Activated T-helper 2 cell treated with anti-CD3 and anti-CD28 coated beads, Interferon-gamma antibody, Interleukin-2, Interleukin-4, amounts not matched to agents 10 μg/mL and 5 μg/mL and 100 μg/mL, durations not matched to agents 14 hours and 24 hours and 36 hours (primary cell): ENCODE measurements at regions not wholly inside any gene's neighbourhood (a gene's known extent, or its start where the extent isn't known, plus 50 kb on each side); places are given as distances from the start of the nearest gene placed in this dataset.

ENCODE experiments used
- DNase-seq: peaks from one replicate; pipeline ENCODE4 v3.0.0; 2021; ENCODE audit warnings: low spot score
- H3K27ac Mint-ChIP-seq: one replicate; pipeline ENCODE4 v1.8.0; 2021; ENCODE audit warnings: mixed read lengths
- H3K27me3 Mint-ChIP-seq: one replicate; pipeline ENCODE4 v1.8.0; 2021; ENCODE audit warnings: low read depth, mixed read lengths
- H3K36me3 Mint-ChIP-seq: one replicate; pipeline ENCODE4 v1.8.0; 2021; ENCODE audit warnings: low read depth, mixed read lengths
- H3K4me1 Mint-ChIP-seq: one replicate; pipeline ENCODE4 v1.8.0; 2021; ENCODE audit warnings: low read depth, mixed read lengths
- H3K4me3 Mint-ChIP-seq: one replicate; pipeline ENCODE4 v1.8.0; 2021; ENCODE audit warnings: low read depth, mild to moderate bottlenecking, moderate library complexity, mixed read lengths
- H3K9me3 Mint-ChIP-seq: one replicate; pipeline ENCODE4 v1.8.0; 2021; ENCODE audit warnings: mixed read lengths
- intact Hi-C: fragments of 100-400 bp; cut with micrococcal nuclease; formaldehyde crosslinking; loops from one replicate; pipeline ENCODE4 v1.15.1; 2023

- intact Hi-C loops = no loop called here
- H3K36me3 Mint-ChIP-seq = no peaks in the 10 kb centered on the region
- no peaks in the 10 kb centered on the region for H3K27me3 Mint-ChIP-seq
- H3K27ac Mint-ChIP-seq = no peak overlapping the region
- no peak for DNase-seq
- H3K4me1 Mint-ChIP-seq = no peaks in the 10 kb centered on the region
- H3K9me3 Mint-ChIP-seq = no peaks in the 10 kb centered on the region
- no peak overlapping the region for H3K4me3 Mint-ChIP-seq
These were observed 428.7 kb downstream of the PLA2G4A start for GRCh38 chr1:187257476-187257875.

DNA sequence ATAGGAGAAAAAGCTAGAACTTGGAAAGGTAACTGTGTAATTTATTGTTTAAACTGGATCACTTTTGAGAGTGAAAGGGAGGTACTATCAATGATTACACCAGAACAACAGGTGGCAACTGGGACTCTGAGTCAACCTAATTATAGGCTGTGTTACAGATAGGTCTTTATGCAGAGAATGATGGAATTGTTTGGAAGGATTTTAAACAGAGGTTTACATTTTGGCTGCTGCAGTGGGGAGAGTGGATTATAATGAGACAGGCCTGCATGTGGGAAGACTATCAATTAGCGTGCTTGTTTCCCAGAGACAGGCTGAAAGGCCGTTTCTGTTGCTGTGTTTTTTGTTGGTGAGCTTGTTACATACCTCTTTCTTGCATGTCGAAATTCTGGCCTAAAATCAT, 432.9 kb downstream of the PLA2G4A start:
- no peaks in the 10 kb centered on the region for H3K36me3 Mint-ChIP-seq
- no peaks in the 10 kb centered on the region for H3K4me1 Mint-ChIP-seq
- H3K9me3 Mint-ChIP-seq = no peaks in the 10 kb centered on the region
- DNase-seq = no peak
- H3K27me3 Mint-ChIP-seq = no peaks in the 10 kb centered on the region
- no peak overlapping the region for H3K4me3 Mint-ChIP-seq
- intact Hi-C loops = no loop called here
- no peak overlapping the region for H3K27ac Mint-ChIP-seq

DNA sequence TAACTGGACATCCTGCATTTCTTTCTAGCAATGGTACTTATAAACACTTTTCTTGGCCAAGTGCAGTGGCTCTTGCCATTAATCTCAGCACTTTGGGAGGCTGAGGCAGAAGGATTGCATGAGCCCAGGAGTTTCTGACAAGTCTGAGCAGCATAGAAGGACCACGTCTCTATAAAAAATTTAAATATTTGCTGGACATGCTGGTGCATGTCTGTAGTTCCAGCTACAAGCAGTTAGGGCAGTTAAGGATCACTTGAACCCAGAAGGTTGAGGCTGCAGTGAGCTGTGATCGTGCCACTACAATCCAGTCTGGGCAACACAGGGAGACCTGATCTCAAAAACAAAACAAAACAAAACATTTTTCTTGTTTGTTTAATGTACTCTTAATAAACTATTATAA, 434.0 kb downstream of the PLA2G4A start:
- no peak overlapping the region for H3K27ac Mint-ChIP-seq
- no peak for DNase-seq
- H3K36me3 Mint-ChIP-seq = no peaks in the 10 kb centered on the region
- H3K27me3 Mint-ChIP-seq = no peaks in the 10 kb centered on the region
- H3K9me3 Mint-ChIP-seq = no peaks in the 10 kb centered on the region
- intact Hi-C loops = no loop called here
- no peaks in the 10 kb centered on the region for H3K4me1 Mint-ChIP-seq
- H3K4me3 Mint-ChIP-seq = no peak overlapping the region

DNA sequence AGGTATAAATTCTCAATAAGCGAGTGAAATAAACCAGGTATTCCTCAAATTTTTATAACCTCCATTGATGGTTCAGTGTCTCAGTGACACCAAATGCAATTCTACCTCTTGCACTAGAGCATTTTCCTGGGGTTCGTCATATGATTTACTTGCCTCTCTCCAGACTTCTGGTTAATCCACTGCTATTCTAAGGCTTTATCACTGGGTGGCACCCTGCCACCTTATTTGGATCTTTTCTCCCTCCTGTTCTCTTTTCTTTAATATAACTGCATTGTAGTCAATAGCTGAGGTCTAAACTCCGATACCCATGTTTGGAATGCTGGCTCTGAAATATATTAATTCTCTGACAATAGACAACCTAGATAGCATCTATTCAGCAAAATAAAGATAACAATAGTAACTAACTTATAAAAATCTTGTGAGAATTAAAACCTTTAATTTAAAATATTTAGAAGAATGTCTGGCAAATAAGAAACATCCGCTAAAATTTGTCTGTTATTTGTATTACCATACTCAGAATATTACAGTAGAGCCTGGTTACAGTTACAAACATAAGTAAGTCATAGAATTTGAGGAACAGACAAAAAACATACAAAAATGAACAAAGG, 436.4 kb downstream of the PLA2G4A start:
- DNase-seq = no peak
- H3K27me3 Mint-ChIP-seq = no peaks in the 10 kb centered on the region
- H3K4me3 Mint-ChIP-seq = no peak overlapping the region
- no peaks in the 10 kb centered on the region for H3K4me1 Mint-ChIP-seq
- intact Hi-C loops = no loop called here
- no peak overlapping the region for H3K27ac Mint-ChIP-seq
- no peaks in the 10 kb centered on the region for H3K9me3 Mint-ChIP-seq
- no peaks in the 10 kb centered on the region for H3K36me3 Mint-ChIP-seq

DNA sequence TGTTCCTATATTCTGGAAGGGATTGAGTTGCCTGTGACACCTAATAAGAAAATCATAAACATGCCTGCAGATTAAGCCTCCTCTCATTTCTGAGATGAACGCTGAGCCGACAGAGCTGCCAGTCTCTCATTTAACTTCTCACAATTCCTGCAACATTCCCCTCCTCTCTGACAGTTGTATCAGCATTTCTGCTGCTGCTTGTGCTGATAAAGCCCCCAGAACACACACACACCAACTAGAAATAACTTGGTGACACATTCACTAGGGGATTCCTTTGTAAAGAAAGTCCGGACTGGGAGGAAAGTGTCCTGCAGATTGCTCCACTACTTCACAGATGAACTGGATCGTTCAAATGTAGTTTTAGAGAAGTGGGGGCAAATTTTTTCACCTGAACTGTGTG, 437.3 kb downstream of the PLA2G4A start:
- Mint-ChIP-seq H3K4me3 (no peak overlapping the region), H3K27ac (no peak overlapping the region), H3K36me3 (no peaks in the 10 kb centered on the region), H3K4me1 (no peaks in the 10 kb centered on the region), H3K27me3 (no peaks in the 10 kb centered on the region), H3K9me3 (no peaks in the 10 kb centered on the region)
- intact Hi-C loops = no loop called here
- no peak for DNase-seq

DNA sequence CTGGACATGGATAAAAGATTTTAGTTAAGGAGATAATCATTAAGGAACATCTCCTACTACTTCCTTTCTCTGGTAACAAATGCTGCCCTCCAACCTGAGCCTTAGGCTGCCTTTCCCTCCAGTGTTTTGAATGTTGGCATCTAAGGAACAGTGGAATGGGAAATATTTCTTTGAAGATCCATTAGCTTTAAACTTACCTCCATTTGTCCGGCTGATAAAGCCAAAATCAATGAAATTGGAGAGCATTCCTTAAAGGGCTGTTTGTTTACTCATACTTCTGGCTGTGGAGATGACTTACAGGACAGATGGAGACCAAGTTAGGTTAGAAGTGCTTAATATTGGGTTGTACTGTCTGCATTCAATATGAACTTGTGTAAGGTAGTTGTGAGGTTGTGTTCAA, 439.1 kb downstream of the PLA2G4A start:
- Mint-ChIP-seq H3K36me3 (no peaks in the 10 kb centered on the region), H3K9me3 (no peaks in the 10 kb centered on the region), H3K4me1 (no peaks in the 10 kb centered on the region), H3K27ac (no peak overlapping the region), H3K4me3 (no peak overlapping the region), H3K27me3 (no peaks in the 10 kb centered on the region)
- intact Hi-C loops = no loop called here
- DNase-seq = no peak

GRCh38 chr1:187270256-187270655, 441.5 kb downstream of the PLA2G4A start:
- no peaks in the 10 kb centered on the region for H3K36me3 Mint-ChIP-seq
- no peaks in the 10 kb centered on the region for H3K4me1 Mint-ChIP-seq
- H3K27ac Mint-ChIP-seq = no peak overlapping the region
- H3K9me3 Mint-ChIP-seq = no peaks in the 10 kb centered on the region
- no peaks in the 10 kb centered on the region for H3K27me3 Mint-ChIP-seq
- no peak for DNase-seq
- no peak overlapping the region for H3K4me3 Mint-ChIP-seq
- intact Hi-C loops = no loop called here

DNA sequence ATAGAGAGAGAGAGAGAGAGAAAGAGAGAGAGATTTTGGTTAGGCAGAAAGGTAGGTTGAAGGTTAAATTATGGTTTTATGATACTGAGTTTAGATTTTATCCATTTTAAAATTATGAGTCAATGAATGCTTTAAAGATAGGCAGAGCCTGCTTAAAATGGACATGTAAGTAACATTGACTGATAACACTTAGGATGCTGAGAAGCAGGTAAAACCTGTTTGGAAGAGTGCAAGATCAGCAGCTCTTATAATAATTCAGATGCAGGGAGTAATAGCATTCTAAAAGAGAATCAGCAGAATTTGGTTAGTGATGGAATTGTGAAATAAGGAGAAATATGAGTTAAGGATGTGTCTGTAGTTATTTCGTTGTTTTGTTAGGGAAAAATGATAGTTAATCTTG, 446.6 kb downstream of the PLA2G4A start:
- H3K4me1 Mint-ChIP-seq = no peaks in the 10 kb centered on the region
- no peak overlapping the region for H3K4me3 Mint-ChIP-seq
- DNase-seq = no peak
- H3K27ac Mint-ChIP-seq = no peak overlapping the region
- H3K27me3 Mint-ChIP-seq = no peaks in the 10 kb centered on the region
- intact Hi-C loops = no loop called here
- H3K9me3 Mint-ChIP-seq = no peaks in the 10 kb centered on the region
- no peaks in the 10 kb centered on the region for H3K36me3 Mint-ChIP-seq

- Mint-ChIP-seq H3K4me1 (no peaks in the 10 kb centered on the region), H3K9me3 (no peaks in the 10 kb centered on the region), H3K36me3 (no peaks in the 10 kb centered on the region), H3K27ac (no peak overlapping the region), H3K27me3 (no peaks in the 10 kb centered on the region), H3K4me3 (no peak overlapping the region)
- no peak for DNase-seq
- intact Hi-C loops = no loop called here
These were observed 447.3 kb downstream of the PLA2G4A start for GRCh38 chr1:187275985-187276575.

DNA sequence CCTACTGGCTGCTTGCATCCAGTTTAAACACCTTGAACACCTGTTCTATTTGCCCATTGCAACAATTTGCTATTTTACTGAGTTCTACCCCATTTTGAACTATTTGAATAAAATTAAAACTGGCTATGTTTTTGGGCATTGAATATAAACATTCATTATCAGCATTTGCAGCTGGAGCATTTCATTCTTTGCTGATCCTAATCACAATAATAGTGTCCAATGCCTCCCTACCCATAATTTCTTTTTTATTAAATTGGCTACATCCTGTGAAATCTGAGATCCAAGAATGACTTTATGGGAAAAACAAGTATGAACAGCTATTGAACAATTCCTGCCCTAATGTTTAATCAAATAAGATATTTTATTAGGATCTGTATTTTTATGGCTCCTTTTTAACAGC, 447.9 kb downstream of the PLA2G4A start:
- Mint-ChIP-seq H3K27me3 (no peaks in the 10 kb centered on the region), H3K27ac (no peak overlapping the region), H3K4me3 (no peak overlapping the region), H3K4me1 (no peaks in the 10 kb centered on the region), H3K36me3 (no peaks in the 10 kb centered on the region), H3K9me3 (no peaks in the 10 kb centered on the region)
- intact Hi-C loops = no loop called here
- no peak for DNase-seq

GRCh38 chr1:187280031-187280430, 451.3 kb downstream of the PLA2G4A start:
- DNase-seq = no peak
- Mint-ChIP-seq H3K27ac (no peak overlapping the region), H3K9me3 (no peaks in the 10 kb centered on the region), H3K4me3 (no peak overlapping the region), H3K36me3 (no peaks in the 10 kb centered on the region), H3K27me3 (no peaks in the 10 kb centered on the region), H3K4me1 (no peaks in the 10 kb centered on the region)
- intact Hi-C loops = no loop called here

DNA sequence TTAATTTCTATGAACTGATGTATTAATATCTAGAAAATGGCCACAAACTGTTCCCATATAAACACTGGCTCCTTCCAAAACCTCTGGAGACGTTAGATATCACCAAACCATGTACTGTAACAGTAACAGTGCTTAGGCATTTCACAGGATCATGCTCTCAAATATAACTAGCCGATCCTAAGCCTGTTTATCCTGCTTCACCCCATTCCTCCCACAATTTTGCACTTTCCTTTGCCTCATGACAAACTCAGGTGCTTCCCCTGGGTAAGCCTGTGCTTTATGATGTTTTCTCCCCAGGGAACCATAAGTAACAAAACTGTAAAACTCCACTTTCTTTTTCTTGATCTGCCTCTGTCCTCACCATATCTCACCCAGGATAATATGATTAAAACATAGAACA, 452.3 kb downstream of the PLA2G4A start:
- Mint-ChIP-seq H3K27ac (no peak overlapping the region), H3K36me3 (no peaks in the 10 kb centered on the region), H3K27me3 (no peaks in the 10 kb centered on the region), H3K9me3 (no peaks in the 10 kb centered on the region), H3K4me1 (no peaks in the 10 kb centered on the region), H3K4me3 (no peak overlapping the region)
- intact Hi-C loops = no loop called here
- no peak for DNase-seq

GRCh38 chr1:187283984-187284383, 455.2 kb downstream of the PLA2G4A start:
- intact Hi-C loops = no loop called here
- Mint-ChIP-seq H3K36me3 (no peaks in the 10 kb centered on the region), H3K4me1 (no peaks in the 10 kb centered on the region), H3K27me3 (no peaks in the 10 kb centered on the region), H3K9me3 (peaks cover 4% of the 10 kb centered on the region), H3K4me3 (no peak overlapping the region), H3K27ac (no peak overlapping the region)
- DNase-seq = no peak
